HG03066 (cell line): ENCODE measurements at regions not wholly inside any gene's neighbourhood (a gene's known extent, or its start where the extent isn't known, plus 50 kb on each side); places are given as distances from the start of the nearest gene placed in this dataset.

Experiments
- ATAC-seq: cut with Tn5 transposase; IDR thresholded peaks from one replicate; pipeline ENCODE4 v1.9.1; 2021; ENCODE audit warnings: low read depth; ENCODE audit not compliant: unreplicated experiment

DNA sequence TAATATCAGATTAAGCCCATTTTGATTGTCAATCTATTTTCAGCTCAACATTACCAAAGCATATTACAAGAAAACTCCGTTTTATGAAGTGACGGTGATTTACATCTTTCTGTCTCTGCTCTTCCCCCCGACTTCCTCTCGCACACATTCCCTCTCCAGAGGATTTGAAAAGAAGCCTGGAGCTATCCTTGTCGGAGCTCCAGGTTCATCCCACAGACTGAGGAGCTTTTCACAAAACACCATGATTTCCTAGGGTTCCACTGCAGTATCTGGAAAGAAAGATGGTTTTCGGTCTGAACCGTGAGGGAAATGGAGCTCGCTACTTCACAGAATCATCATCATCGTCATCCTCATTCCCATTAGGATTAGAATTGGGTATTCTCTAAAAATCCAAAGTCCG lies 655.5 kb upstream of the MGMT start:
- no peak for ATAC-seq

DNA sequence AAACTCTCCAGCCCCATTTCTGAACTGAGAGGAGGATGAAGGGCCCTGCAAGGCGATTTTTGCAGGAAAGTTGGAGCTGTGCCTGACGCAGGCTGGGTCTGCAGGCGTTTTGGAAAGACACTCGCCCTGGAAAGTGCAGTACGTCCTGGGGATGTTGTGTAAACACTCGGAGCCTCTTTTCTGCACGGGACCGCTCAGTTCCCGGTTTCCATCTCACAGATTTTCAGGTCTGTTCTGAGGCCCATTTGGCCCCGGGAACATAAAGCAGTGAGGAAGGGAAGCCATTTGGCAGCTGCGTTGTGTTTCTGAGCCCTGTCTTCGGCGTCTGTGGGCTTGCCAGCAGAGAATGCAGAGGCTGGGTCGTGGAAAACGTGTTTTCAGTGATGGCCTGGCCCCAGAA lies 655.0 kb upstream of the MGMT start:
- no peak for ATAC-seq

DNA sequence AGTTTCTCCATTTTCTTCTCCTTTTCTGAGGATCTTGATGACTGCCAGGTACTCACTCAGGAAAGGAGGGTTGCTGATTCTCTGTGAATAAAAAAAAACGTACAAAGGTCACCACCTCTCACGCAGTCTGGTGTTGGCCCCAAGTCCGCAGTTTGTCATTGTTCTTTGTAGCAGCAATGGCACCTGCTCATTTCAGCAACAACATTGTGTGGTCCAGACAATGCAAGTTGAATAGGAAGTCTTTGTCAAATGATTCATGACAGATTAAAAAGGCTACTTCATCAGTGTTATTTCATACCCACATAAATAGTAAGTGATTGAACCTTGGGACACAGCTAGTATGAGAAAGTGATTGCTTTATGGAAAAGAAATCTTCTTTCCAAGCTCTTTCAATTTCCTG lies 653.5 kb upstream of the MGMT start:
- ATAC-seq: no peak

DNA sequence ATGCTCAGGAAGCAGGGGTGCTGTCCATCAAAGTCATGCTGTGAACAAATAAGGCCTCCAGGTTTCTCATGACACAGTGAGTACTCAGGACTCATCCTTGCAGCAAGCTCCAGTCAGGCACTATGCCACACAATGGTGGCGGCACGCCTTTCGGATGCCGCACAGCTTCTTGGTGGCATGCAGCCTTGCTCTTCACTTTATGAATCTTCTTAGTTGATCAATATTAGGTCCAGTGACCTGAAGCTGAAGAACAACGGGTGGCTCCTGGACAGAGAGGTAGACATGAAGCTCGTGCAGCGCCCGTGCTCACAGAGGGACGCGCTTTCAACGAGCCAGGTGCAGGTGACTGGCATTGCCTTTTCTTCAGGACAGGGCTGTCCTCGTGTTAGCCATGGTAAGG lies 653.0 kb upstream of the MGMT start:
- no peak for ATAC-seq

DNA sequence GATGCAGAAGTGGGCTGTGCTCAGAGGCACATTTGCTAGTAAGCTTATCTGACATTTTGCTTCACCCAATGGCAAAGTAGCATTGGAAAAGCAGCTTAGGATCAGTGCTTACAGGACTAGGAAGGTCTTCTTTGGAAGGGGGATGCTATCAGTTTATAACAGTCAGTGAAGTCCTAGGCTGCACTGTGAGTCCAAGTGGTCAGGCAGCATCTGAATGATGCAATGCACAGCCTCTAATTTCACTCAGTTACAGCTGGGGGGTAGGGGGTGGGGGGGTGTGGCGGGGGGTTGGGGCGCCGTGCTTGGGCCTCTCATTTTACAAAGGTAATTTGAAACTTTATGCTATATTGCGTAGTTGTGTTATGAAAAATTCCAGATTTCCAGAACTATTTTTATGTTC lies 652.3 kb upstream of the MGMT start:
- no peak for ATAC-seq

DNA sequence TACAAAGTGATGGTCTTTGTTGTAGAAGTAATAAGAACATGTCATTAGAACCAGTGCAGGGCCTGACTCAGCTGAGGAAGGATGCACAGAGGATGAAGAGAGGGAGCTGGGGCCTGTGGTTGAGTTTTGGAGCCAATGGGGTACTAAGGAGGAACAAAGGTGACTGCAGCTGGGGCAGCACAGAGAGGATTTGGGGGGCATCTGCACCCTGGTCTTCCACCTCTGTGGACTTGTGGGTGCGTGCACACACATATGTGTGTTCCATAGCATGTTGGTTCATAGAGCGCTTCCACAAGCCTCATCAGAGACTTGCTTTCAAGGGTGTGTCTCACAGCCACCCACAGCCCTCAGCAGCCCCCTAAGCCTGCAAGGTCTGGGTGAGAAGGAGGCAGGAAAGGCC lies 650.3 kb upstream of the MGMT start:
- ATAC-seq: no peak

DNA sequence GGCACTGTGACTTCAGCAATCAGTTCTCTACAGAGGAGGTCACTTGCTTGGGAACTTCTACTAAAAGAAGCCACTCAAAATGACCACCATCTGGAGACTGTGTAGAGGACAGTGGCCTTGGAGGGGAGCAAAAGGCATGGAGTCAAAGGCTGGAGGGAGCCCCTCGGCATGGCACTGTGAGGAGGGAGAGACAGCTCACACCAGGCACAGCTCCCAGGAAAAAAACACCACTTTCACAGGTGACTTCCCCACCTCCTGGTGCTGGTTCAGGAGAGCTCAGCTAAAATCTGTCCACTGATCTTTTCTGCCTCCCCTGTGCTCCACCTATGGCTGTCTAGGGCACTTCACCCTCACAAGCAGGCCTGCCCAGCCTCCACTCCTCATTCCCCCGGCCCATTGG lies 649.4 kb upstream of the MGMT start:
- no peak for ATAC-seq

DNA sequence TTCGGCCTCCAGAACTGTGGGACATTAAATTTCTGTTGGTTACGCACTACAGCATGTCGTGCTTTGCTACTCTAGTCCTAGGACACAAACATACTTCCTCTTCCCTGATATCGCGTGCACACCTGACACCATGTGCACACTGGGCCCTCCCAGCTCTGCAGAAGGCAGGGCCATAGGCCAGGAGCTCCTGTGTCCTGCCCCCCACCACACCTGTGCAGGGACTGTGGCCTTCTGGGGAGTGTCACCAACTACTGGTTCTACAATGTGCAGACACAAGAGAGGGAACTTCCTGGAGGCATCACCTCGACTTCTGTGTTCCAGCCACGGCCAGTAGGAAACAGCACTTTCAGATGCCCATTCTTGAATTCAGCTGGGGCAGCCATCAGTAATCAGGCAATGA lies 646.4 kb upstream of the MGMT start:
- ATAC-seq: no peak

DNA sequence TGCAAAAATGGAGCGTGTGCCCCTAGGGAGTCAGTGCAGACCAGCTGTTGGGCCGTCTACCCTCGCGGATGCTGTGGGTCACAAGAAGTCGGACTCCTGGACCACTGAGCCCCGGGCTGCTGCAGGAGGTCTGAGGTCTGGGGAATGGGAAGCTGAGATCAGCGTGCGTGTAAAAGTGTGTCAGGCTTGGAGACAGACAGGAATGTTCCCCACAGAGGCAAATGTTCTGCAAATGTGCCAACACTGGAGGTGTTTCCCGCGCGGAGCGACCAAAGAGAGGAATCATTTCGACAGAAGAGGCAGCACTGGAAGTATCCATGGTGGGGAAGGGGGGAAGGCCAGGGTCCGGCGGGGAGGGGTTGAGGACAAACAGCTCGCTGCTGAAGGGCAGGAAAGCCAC lies 643.8 kb upstream of the MGMT start:
- ATAC-seq: no peak

DNA sequence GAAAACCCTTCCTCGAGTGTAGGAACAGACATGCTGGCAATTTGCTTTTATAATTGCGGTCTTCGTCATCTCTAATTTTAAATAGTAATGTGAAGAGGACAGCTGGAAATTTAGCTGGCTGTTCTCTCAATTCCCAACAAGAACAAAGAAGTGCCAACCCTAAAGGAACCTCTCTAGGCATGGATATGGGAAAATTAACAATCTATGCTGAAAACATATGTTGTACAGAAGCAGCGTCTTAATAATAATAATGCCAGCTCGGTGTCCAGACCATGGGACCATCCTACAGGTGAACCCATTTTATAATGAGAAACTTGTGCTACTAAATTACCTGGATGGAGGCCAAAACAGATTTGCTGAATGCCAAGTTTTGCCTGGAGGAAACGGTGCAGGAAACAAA lies 641.4 kb upstream of the MGMT start:
- no peak for ATAC-seq

DNA sequence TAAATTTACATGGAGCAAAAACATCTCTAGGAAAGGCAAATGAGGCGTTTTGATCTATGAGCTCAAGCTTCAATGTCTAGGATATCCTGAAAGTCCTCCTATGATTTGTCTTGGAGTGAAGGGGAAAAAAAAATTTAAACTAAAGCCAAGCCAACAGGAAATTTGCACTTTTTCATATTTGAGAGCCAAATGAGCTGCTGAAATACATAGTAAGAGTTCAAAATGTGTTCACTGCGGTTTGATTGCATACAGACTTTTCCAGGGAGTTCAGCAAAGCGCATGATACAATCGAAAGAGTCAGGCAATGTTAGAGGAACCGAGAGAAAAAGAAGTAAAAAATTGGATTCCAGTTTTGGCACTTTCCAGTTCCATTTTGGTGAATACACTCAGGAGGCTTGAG lies 633.4 kb upstream of the MGMT start:
- ATAC-seq: no peak

DNA sequence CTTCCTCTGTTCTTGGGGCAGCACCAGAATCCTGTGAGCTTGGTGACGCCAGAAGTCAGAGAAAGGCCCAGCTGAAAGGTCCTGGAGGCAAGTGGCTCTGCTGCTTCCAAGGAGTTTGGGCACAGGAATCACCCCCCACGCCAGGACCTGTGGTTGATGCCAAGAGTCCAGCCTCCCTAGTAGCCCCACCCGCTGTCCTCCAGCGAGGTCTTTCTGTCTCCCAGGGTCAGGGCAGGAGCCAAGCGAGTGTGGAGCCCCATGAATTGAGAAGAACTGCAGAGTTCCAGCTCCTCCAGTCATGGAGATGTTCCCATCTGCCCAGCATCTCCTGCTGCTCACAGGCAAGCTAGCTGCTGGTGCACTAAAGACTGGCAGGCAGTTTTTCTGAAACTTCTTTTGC lies 631.7 kb upstream of the MGMT start:
- no peak for ATAC-seq

DNA sequence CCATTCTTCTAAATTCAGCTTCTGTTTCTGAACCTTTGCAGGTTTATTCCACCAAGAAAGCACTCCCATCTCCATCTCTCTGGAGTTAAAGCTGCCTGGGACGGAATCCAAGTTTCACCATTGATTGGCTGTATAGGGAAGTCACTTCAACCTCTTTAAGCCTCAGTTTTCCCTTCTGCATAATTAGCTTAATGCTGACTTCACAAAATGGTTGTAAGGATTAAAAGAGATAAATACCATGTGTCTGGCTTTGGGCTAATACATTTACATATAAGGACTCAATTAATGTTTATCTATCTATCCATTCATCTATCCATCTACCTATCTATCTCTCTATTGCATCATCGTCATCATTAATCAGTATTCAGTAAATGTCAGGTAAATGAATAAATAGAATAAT lies 629.6 kb upstream of the MGMT start:
- ATAC-seq: no peak

DNA sequence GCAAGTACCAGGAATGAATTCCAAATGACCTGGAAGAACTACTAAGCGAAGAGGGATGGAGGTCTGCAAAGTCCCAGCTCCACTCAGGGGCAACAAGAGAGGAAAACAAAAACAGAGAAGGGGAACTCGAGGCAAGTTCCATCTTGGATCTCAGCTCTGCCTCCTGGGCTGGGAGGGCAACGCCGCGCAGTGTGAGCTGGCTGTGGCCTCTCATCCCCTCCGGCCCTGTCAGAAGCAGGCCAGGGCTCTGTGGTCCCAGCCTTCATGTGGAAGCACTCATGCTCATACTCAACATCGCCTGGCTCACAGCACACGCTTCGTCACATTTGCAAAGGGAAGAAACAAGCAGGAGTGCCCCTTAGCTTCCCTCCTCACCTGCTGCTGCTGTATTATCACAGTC lies 627.9 kb upstream of the MGMT start:
- no peak for ATAC-seq

DNA sequence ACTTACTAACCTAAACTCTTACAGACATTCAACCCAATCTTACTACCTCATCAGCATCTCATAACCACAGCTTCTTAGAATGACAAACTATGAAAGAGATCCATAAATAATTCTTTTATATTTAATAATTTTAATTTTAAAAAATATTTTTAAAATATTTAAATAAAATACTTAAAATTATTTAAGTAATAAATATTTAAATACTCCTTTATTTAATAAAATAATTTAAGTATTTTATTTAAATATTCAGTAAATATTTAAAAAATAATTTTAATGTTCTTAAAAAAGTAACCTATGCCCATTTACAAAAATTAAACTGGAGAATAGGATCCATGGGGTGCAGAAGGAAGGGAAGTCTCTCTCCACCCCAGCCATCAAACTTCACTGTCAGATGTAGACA lies 627.3 kb upstream of the MGMT start:
- no peak for ATAC-seq

DNA sequence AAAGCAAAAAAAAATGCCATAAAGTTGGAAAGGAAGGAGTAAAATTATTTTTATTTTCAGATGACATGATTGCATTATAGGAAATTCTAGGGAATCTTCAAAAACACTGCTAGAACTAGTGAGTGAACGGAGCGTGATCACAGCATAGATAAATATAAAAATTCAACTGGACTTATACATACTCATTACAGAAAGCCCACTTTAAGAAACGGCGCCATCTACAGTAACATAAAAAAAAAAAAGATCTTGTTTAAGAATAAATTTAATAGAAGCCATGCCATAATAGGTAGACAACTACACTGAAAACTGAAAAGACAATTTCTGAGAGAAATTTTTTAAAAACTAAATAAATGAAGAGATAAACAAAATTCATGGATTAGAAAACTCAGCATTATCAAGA lies 623.1 kb upstream of the MGMT start:
- ATAC-seq: no peak

DNA sequence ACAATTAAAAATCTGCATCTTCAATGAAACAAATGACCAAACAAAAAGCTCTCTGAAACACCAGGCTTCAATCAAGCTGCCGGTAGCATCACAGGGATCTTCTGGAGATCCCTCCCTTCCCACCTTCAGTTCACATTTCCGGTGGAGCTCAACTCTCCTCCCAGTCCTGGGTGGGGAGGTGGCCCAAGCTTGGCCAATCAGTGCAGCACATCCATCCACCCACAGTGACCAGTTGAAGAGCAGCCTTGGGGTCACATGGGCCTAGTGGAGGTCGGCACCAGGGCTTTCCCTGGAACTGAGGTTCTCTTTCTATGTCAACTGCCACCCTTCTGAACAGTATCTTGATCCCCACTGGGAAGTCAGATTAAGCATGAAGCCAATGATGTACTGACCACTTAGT lies 620.1 kb upstream of the MGMT start:
- ATAC-seq: no peak

DNA sequence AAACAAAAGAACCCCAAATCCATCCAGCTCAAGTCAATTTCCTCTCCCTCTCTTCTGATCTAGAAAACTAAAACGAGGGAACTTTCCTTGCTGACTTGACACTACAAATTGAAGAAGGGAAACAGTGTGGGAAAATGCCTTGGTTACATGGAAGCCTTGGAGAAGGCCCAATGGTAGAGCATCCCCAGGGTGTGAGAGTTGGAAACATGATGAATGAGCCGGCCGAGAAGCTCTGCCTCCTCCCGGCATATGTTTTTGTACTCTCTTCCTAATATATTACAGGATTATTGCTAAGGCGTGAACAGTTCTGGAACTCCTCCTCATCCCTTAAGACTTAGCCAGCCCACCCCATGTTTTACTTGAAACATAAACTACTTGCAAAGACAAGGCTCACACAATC lies 618.2 kb upstream of the MGMT start:
- no peak for ATAC-seq

DNA sequence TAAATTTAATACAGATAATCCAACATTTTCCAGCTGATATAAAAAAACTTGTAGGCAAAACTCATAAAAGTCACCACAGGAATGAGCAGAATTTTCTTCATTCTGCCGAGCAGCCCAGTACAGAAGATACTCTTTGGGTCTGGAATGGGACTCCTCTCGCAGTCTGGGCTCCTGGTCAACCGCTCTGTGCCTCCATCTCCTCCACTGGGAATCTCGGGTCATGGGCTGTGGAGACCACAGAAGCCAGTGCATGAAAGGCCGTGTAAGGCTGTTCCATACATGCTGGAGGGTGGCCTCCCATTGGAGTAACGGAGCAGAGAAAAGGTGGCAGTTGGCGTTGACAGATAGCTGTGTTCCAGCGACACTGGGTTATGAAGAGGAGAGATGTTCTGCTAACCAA lies 616.4 kb upstream of the MGMT start:
- ATAC-seq: no peak

DNA sequence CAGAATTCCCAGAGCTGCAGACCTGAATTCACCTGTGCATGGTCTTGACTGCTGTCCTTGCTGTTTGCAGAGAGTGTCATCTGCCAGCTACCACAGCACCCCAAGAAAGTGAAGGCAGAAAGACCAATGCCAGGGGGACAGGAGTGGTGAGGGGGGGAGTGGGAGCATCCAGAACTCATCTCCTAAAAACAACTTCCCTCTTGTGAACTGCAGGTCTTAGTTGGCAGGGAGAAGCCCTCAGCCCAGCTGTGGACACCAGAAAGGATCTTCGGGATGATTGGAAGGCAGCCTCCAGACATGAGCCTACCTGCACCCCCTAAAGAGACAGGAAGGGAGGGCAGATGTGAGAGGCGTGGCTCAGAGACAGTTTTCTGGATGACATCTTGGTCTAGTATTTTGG lies 615.8 kb upstream of the MGMT start:
- ATAC-seq: no peak

DNA sequence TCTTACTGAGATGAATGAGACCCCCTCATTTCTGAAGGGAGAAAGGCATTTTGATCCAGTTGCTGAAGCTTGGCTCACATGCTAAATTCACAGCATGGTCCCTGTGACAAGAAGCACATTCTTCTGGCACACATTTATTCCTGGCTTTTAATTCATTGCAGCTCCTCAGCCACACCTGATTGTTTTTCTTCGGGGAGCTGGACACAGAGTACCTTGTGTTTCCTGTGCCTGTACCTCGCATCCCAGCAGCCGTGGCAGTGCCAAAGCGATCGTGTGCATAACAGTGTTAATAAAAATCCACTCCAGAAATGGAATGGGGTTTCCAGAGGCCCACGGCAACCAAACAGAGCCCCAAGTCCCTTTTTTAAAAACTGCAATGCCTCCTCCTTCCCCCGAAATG lies 615.3 kb upstream of the MGMT start:
- ATAC-seq: no peak

DNA sequence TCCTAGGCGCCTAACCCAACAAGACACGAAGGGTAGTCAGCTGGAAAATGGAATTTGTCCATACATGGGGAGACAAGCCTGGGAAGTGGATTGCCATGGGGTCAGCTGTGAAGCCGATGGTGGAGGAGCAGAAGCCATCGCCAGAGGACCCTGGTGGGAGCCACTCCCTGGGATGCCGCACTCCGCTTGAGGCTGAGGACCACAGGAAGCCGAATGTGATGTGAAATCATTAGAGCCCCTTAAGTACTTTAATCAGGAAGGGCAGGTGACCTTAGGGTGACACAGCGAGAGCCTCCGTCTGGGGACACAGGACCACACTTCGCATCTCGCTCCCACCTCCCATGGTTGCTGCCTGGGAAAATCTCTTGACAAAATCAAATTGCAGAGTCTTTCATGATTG lies 614.6 kb upstream of the MGMT start:
- ATAC-seq: no peak

DNA sequence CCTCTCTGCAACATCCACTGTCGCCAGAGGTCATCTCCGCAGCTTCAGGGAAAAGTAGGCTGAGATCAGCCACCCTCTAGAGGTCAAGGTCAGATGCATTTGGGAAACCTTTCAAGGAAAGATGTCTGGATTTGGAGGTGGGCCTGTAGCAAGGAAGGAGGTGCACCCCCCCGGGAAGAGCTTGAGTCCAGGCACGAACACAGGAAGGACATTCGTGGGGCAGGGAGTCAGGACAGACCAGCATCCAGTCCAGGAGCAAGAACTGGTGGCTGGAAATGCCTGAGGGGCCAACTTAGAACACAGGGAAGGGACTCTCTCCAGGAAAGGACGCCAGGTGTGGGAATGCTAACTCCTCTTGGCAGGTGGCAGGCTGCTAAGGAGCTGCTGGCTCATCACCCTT lies 614.1 kb upstream of the MGMT start:
- ATAC-seq: no peak

DNA sequence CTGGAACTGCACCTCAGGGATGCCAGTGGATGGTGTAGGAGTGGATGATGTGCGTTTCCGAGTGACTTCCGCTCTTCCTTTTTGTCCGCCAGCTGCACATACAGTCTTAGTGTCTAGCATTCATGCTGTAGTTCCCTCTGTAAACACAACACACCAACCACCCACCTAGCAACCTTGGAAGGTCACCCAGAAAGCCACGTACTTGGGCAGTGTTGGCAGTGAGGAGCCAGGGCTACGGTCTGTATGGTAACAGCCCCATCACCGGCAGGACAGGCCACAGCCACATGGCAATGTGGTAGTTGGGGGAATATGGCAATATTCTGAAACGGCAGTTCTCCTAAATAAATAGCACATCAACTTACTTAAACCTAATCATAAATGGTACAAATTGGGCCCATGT lies 613.5 kb upstream of the MGMT start:
- no peak for ATAC-seq
